HAP-1 (cell line): ENCODE measurements at regions not wholly inside any gene's neighbourhood (a gene's known extent, or its start where the extent isn't known, plus 50 kb on each side); places are given as distances from the start of the nearest gene placed in this dataset.

ENCODE experiments used
- DNase-seq, 2 experiments: peaks; one replicate each; pipeline ENCODE4 v3.0.0-alpha.2; 2016 to 2020; ENCODE audit warnings: low spot score in 2 of 2
- H3K27me3 ChIP-seq: fragments of 250-450 bp; sonication (Bioruptor Pico); 2 replicates; pipeline ENCODE4 v1.5.1; 2020; ENCODE audit warnings: low read depth, mild to moderate bottlenecking, moderate library complexity
- H3K36me3 ChIP-seq: fragments of 250-450 bp; sonication (Bioruptor Pico); replicated peaks from 2 replicates; pipeline ENCODE4 v1.5.1; 2020; ENCODE audit warnings: mild to moderate bottlenecking
- H3K4me1 ChIP-seq: fragments of 250-450 bp; sonication (Bioruptor Pico); 2 replicates; pipeline ENCODE4 v1.5.1; 2020; ENCODE audit warnings: mild to moderate bottlenecking
- H3K4me3 ChIP-seq: fragments of 250-450 bp; sonication (Bioruptor Pico); 2 replicates; pipeline ENCODE4 v1.5.1; 2020; ENCODE audit warnings: mild to moderate bottlenecking, moderate library complexity
- H3K9me3 ChIP-seq: fragments of 250-450 bp; sonication (Bioruptor Pico); 2 replicates; pipeline ENCODE4 v1.5.1; 2020; ENCODE audit warnings: mild to moderate bottlenecking, moderate library complexity
- in situ Hi-C: fragments of 300-500 bp; cut with MboI; formaldehyde crosslinking; loops from 3 replicates; pipeline ENCODE4 v1.14.3; 2020; ENCODE audit warnings: low sequenced_read_pairs, inconsistent platforms, mixed read lengths

DNA sequence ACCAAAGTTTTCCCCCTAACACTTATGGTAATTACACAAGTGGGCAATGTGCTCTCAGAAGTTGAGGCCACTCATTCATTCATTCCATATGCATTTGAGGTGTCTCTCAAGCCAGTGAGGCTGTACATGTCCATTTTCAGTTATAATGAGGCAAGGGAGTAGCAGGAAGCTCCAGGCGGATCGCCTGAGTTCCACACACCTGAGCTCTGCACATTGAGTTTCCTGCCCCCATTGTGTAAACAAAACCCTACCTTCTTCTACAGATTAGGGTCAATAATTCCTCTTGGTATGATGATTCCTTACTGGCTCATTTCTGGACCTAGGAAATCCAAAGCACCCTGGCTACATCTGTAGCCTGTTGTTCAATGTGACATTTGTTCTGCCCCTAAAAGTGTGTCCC is 555.3 kb downstream of the MED13L start:
- Histone ChIP-seq H3K4me1 (no peaks in the 10 kb centered on the region), H3K27me3 (no peaks in the 10 kb centered on the region), H3K4me3 (no peak overlapping the region), H3K36me3 (no peaks in the 10 kb centered on the region), H3K9me3 (no peaks in the 10 kb centered on the region)
- DNase-seq: no peak
- in situ Hi-C loops: no loop called here

DNA sequence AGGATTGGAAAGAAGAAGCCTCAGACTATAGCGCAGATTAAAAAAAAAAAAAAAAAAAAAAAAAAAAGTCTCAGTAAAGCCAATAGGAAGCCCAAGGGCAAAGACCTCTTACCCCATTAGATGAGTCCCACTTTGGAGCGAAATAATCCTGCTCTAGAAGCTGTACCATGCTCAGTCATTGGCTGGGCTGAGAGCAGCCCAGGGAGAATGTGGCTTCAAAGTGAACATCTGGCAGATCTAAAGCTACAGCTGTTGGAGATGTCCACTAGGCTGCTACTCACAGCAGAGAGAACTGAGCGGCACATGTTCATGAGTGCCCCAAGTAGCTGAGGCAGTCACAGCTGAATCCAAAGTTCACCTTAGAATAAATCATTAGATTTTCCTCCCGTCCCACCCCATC is 560.9 kb downstream of the MED13L start:
- Histone ChIP-seq H3K9me3 (no peaks in the 10 kb centered on the region), H3K36me3 (no peaks in the 10 kb centered on the region), H3K4me3 (no peak overlapping the region), H3K27me3 (peaks cover 2% of the 10 kb centered on the region; the same call in 1 of the 2 replicates), H3K4me1 (no peaks in the 10 kb centered on the region)
- DNase-seq: no peak
- in situ Hi-C loops: no loop called here

DNA sequence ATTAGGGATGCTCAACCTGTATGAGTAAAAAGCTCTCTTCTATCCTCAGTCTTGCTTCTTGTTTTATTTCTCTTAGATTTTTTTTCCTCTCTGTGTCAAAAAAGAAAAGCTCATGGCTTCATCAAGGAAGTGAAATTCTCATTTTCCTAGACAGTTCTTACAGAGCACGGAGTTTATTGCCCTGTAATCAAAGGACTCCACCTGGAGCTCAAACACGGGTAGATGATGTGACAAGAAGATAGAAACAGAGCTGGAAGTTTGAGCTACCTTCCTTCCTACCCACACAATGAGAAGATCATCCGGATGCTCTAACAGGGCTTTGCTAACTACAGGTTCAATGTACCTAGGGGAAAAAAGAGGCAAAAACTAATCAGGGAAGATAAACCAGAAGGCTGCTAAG is 564.8 kb downstream of the MED13L start:
- Histone ChIP-seq H3K4me1 (no peaks in the 10 kb centered on the region), H3K9me3 (no peaks in the 10 kb centered on the region), H3K4me3 (no peak overlapping the region), H3K36me3 (no peaks in the 10 kb centered on the region), H3K27me3 (peaks cover 2% of the 10 kb centered on the region; the same call in 1 of the 2 replicates)
- DNase-seq: no peak
- in situ Hi-C loops: no loop called here

DNA sequence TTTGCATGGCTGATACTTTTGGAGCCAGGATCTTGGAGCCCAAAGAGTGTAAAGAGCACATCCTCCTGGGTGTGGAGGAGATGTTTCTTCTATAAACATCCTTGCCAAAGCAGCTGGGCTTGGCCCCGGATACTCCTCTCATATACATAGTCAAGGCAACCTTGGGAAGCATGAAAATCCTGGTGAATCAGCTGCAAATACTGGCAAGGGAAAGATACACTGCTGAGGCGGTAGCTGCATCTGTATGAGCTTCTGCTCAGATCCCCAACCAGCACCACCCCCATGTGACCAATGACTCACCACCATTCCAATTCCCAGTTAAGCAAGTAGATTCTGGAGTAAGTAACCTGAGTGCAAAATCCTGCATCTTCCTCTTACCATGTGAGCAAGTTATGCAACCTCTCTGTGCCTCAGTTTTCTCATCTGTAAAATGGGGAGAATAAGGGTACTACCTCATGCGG is 567.4 kb downstream of the MED13L start:
- Histone ChIP-seq H3K4me1 (no peaks in the 10 kb centered on the region), H3K36me3 (no peaks in the 10 kb centered on the region), H3K4me3 (no peak overlapping the region), H3K9me3 (no peaks in the 10 kb centered on the region), H3K27me3 (peaks cover 2% of the 10 kb centered on the region; the same call in 1 of the 2 replicates)
- no peak for DNase-seq
- in situ Hi-C loops: no loop called here

DNA sequence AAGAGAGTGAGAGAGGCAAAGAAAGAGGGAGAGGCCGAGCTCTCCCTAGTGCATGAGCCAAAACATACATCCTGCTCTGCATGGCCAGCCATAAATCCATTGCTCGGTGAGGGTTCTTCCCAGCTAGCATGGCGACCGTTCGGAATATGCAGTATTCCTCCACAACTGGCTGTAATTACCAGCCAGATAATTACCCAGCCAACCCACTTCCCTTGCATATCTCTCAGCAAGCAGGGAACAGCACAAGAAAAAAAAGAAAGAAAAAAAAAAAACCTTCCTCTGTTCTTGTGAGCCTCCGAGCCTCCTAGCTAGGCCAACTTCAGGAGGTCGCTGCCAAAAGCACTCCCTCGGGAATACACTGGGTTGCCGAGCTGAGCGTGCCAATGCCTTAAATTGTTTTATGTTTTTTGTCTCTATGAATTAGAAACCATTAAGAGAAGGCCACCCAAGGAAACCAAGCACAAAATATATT is 567.9 kb downstream of the MED13L start:
- no peaks in the 10 kb centered on the region for H3K9me3 ChIP-seq
- H3K36me3 ChIP-seq: no peaks in the 10 kb centered on the region
- DNase-seq: no peak
- H3K27me3 ChIP-seq: no peaks in the 10 kb centered on the region; the same call in 1 of the 2 replicates
- in situ Hi-C loops: no loop called here
- H3K4me1 ChIP-seq: no peaks in the 10 kb centered on the region
- no peak overlapping the region for H3K4me3 ChIP-seq

DNA sequence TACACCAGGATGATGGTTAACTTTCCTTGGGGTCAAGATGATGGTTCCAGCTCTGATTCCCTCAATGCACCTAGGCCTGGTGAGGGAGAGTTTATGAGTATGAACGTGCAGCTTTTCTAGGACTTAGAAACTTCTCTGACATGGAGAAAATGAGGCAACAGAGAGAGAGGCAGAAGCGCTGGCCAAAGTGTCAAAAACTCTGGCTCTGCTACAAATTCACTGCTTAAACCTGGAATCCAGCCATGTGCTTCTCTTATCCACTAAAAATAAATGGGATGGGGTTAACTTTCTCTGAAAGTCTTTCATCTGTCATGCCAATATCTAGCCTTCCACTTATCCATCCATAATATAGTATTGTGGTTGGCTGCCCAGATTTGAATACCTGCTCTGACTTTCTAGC is 568.7 kb downstream of the MED13L start:
- Histone ChIP-seq H3K36me3 (no peaks in the 10 kb centered on the region), H3K9me3 (no peaks in the 10 kb centered on the region), H3K27me3 (no peaks in the 10 kb centered on the region), H3K4me1 (no peaks in the 10 kb centered on the region), H3K4me3 (no peak overlapping the region)
- in situ Hi-C loops: no loop called here
- DNase-seq: no peak

DNA sequence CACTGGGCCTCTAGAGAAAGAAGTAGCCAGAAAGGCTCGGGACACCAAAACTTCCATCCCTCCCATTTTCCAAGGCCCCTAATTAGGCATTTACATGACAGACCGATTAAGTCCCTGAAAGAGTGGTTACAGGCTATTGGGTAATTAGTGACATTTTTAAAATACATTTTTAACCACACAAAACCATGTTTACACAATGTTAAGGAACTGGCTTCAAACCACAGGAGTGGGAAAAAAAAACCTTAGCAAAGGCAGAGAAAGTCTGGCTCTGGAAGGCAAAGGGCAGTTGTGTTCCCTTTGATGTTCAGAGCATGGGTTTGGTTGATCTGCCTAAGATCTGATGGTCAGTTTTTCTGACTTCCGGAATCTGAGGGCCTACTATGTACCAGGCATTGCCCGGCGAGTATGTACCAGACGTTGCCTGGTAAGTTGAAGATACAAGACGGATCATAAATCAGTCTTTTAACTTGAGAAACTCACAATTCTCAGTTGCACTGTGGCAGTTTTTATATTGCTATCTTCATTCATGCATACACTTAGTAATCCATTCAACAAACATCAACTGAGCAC is 576.5 kb downstream of the MED13L start:
- H3K4me1 ChIP-seq: no peaks in the 10 kb centered on the region
- in situ Hi-C loops: no loop called here
- no peak for DNase-seq

DNA sequence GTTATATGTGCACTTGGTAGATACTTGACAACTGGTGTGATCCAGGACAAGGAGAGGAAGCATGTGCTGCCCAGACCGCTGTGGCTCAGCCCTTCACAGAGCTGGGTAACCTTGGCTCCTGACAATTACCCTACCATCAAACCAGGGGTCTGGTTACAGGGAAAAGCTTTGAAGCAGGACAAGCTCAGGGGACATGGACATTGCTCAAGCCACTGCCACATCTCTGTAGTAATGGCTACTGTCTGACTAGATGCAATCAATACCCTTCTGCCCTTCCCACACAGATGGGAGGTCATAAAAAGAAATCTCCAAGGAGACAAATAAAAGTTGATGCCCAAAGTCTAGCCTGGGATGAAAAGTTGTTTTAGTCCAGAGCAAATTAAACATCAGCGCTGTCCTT is 577.4 kb downstream of the MED13L start:
- Histone ChIP-seq H3K36me3 (no peaks in the 10 kb centered on the region), H3K4me1 (no peaks in the 10 kb centered on the region), H3K9me3 (no peaks in the 10 kb centered on the region), H3K27me3 (no peaks in the 10 kb centered on the region), H3K4me3 (no peak overlapping the region)
- in situ Hi-C loops: no loop called here
- no peak for DNase-seq

More for the DNA sequence above, 576.5 kb downstream of the MED13L start:
- Histone ChIP-seq H3K27me3 (no peaks in the 10 kb centered on the region), H3K36me3 (no peaks in the 10 kb centered on the region), H3K4me3 (no peak overlapping the region), H3K9me3 (no peaks in the 10 kb centered on the region)

DNA sequence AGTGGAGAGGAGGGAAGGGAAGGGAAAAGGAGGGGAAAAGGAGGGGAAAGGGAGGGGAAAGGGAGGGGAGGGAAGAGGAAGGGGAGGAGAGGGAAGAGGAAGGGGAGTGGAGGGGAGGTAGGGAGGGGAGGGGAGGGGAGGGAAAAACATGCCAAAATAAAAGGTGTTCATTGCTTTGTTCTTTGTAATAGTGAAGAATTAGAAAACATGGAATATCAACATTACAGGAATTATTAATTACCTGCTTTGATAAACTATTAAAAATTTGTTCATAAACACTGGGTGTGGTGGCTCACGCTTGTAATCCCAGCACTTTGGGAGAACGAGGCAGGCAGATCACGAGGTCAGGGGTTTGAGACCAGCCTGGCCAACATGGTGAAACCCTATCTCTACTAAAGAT is 579.2 kb downstream of the MED13L start:
- in situ Hi-C loops: no loop called here
- DNase-seq: no peak
- Histone ChIP-seq H3K9me3 (no peaks in the 10 kb centered on the region), H3K36me3 (no peaks in the 10 kb centered on the region), H3K4me3 (no peak overlapping the region), H3K27me3 (no peaks in the 10 kb centered on the region), H3K4me1 (no peaks in the 10 kb centered on the region)

DNA sequence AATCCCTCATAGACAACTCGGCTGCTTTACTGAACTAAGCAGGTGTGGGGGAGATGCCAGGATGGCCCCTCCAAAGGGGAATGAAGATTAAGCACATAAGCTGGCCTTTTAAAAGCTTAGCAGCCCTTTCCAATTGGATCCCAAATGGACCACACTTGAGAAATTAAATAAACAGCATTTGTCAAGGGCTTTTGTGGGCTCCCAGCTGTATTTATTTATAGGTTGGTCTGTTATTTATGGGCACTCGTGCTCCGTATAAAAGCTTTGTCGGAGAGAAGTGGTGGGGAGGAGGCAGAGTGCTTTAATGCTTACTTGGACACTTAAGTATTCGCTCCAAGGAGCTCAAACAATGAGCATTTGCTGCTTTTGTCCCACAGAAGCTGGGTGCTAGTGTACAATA is 580.2 kb downstream of the MED13L start:
- Histone ChIP-seq H3K9me3 (no peaks in the 10 kb centered on the region), H3K4me1 (no peaks in the 10 kb centered on the region), H3K36me3 (no peaks in the 10 kb centered on the region), H3K4me3 (no peak overlapping the region), H3K27me3 (no peaks in the 10 kb centered on the region)
- DNase-seq: no peak
- in situ Hi-C loops: no loop called here

DNA sequence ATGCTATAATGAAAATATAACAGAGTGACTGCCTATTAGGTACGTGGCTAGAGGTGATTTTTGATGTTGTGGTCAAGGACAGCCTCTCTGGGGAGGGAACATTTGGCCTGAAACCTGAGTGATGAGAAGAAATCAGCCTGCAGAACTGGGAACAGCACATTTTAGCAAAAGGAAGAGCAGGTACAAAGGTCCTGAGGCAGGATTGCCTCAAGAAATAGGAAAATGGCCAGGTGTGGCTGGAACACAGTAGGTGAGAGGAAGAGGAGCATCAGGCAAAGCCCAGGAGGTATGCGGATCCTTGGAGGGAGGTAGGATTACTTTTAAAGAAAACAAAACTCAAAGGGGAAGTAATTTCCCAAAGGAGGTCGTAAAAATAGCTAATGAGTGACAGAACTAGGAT is 582.9 kb downstream of the MED13L start:
- in situ Hi-C loops: no loop called here
- no peaks in the 10 kb centered on the region for H3K36me3 ChIP-seq
- H3K9me3 ChIP-seq: no peaks in the 10 kb centered on the region
- no peak for DNase-seq
- no peaks in the 10 kb centered on the region for H3K4me1 ChIP-seq
- no peak overlapping the region for H3K4me3 ChIP-seq
- no peaks in the 10 kb centered on the region for H3K27me3 ChIP-seq

DNA sequence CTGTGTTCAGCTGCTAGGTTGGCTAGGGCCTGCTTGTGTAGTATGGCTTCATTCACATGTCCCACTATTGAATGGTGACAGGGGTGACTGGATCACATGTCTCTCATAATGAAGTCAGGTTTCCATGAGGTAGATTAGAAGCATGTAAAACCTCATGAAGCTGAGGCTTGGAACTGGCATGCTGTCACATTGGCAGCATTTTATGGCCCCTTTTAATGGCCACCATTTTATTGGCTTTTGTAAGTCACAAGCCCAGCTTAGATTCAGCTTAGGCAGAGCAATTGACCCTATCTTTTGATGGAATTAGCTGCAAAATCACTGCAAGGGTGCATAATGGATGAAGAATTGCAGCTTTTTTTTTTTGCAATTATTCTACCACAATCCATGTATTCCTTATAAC is 583.5 kb downstream of the MED13L start:
- no peaks in the 10 kb centered on the region for H3K36me3 ChIP-seq
- in situ Hi-C loops: no loop called here
- no peaks in the 10 kb centered on the region for H3K4me1 ChIP-seq
- DNase-seq: no peak
- H3K4me3 ChIP-seq: no peak overlapping the region
- no peaks in the 10 kb centered on the region for H3K9me3 ChIP-seq
- no peaks in the 10 kb centered on the region for H3K27me3 ChIP-seq

DNA sequence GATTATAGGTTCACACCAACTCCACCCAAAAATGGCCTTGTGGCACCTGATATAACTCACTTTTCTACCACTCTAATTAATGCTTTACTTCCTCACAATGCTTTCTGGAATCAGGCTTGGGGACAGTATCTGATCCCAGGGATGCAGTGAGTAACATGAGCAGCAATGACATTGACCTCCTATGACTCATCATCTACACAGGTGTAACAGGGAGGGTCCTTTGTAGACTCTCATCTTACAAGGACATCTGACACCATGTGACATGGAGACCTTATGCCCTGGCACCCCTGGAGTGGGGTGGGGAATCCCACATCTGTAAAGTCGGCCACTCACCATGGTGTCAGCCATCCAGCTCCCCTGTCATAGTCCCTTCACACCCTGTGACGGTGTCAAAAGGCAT is 586.4 kb downstream of the MED13L start:
- DNase-seq: no peak
- no peaks in the 10 kb centered on the region for H3K27me3 ChIP-seq
- in situ Hi-C loops: no loop called here
- no peaks in the 10 kb centered on the region for H3K9me3 ChIP-seq
- no peaks in the 10 kb centered on the region for H3K4me1 ChIP-seq
- H3K4me3 ChIP-seq: no peak overlapping the region
- no peaks in the 10 kb centered on the region for H3K36me3 ChIP-seq

DNA sequence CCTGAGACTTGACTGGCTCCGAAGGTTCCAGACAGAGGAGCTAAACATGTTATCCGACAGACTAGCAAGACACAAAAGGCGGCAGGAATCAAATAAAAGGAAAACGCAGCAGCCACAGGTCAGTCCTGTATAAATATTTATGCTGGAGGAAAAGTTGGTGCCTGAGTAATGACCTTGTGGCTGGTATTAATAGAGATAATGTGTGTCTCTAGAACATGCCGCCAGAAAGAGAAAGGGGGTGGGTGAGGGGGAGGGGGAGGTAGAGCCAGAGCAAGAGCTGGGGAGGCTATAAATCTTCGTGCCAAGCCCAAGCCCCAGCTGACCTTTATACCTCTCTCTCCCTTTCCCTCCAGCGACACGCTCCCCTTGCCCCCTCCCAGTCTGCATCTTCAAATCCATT is 590.4 kb downstream of the MED13L start:
- no peaks in the 10 kb centered on the region for H3K9me3 ChIP-seq
- in situ Hi-C loops: no loop called here
- no peak for DNase-seq
- H3K4me3 ChIP-seq: no peak overlapping the region
- no peaks in the 10 kb centered on the region for H3K4me1 ChIP-seq
- H3K36me3 ChIP-seq: no peaks in the 10 kb centered on the region
- no peaks in the 10 kb centered on the region for H3K27me3 ChIP-seq

DNA sequence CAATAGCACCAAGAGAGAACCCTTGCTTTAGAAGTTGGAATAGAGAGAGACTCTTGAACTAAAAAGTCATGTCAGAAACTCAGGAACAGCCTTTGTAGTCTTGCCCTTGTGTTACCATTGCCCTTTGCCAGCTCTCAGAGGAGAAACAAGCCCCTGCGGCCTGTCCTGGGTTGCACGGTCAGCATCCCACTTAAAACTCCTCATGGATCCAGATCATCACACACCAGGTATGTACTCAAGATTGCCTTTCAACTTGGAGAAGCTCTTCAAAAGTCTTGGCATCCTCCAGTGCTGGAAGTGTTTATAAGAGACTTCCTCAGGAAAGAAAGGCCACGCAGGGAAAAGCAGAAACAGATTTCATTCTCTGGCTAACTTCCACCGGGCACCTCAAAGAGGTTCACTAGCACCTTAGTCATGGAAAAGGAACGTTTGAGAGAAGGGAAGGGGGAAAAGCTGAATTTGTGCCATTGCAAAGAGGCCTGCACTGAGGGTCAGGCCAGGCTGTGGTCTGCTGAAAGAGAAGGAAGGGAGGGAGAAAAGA is 594.2 kb downstream of the MED13L start:
- in situ Hi-C loops: no loop called here

More for the DNA sequence above, 594.2 kb downstream of the MED13L start:
- no peak for DNase-seq
- Histone ChIP-seq H3K4me1 (no peaks in the 10 kb centered on the region), H3K4me3 (no peak overlapping the region), H3K9me3 (no peaks in the 10 kb centered on the region), H3K27me3 (no peaks in the 10 kb centered on the region), H3K36me3 (no peaks in the 10 kb centered on the region)
